HUDEP-2 (cell line): ENCODE measurements at regions not wholly inside any gene's neighbourhood (a gene's known extent, or its start where the extent isn't known, plus 50 kb on each side); places are given as distances from the start of the nearest gene placed in this dataset.

Source experiments
- DNase-seq, 76 experiments: peaks; one replicate each; lab custom pipeline; 2025; ENCODE audit not compliant: unreplicated experiment in 76 of 76; lab: John Stamatoyannopoulos, UW

DNA sequence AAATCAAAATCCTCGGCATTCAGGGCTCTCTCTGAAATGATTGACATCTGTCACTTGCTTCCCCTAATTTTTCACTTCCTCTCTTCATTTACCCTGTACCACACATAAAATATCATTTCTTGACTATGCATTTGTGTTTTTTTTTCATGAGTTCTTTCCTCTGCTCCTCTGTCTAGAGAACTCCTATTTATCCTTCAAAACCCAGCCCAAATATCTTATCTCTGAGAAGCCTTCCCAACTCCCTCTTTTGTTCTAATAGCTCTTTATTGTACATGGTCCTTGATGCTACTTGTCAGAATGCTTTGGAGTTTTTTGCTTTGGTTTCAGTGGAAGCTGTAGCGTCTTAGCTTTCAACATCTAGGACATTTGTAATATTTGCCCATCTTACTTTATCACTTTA, 190.2 kb upstream of the CTBP2 start:
- no peak for DNase-seq

DNA sequence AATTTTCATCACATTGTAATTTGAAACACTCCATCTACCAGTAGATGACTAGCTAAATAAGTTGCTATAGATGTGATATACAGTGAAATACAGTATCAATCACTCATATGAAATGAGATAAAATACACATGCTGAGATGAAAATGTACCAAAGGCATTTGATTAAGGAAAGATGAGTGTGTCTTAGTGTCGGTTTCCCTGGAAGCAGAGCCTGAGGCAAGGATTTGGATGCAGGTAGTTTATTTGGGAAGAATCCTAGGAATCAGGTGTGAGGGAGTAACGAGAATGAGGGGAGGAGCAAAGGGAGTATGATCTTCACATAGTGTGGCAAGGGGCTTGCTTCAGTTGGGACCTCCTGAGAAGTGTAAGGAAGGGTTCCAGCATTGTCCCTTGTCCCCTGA, 188.2 kb upstream of the CTBP2 start:
- DNase-seq: no peak

DNA sequence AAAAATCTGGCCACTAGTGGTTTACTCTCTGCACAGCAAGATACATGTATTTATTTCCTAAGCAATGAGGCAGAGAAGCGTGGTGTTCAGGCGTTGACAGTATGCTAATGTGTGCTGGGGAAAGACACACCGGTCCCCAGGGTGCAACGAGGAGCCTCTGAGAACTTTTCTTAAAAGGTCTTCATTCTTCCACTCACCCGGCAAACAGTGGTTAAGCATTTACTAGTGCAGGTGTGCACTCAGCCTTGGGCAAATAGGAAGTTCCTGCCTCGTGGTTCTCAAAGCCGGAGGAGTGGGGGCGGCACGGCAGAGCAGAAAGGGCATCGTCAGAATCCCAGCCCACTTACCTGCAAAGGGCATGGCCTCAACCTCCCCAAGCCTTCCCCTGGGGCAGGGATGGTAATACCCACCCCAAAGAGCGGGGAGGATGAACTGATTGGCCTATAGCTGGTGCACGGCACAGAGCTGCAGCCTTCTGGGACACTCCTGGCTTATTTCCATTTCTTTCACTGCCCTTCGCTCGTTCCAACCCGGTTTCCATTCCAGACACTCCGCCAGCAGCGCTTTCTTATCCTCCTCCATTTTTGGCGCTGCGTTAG, 184.3 kb upstream of the CTBP2 start:
- DNase-seq: no peak

- DNase-seq: no peak
These were observed 183.6 kb upstream of the CTBP2 start for GRCh38 chr10:125343983-125344382.

GRCh38 chr10:125343118-125343925, 183.0 kb upstream of the CTBP2 start:
- DNase-seq: peak in 12 of 76 experiments; percentile 1 to 23 (median 5)

GRCh38 chr10:125341611-125342010, 181.2 kb upstream of the CTBP2 start:
- DNase-seq: no peak

GRCh38 chr10:125340903-125341302, 180.5 kb upstream of the CTBP2 start:
- DNase-seq: no peak

DNA sequence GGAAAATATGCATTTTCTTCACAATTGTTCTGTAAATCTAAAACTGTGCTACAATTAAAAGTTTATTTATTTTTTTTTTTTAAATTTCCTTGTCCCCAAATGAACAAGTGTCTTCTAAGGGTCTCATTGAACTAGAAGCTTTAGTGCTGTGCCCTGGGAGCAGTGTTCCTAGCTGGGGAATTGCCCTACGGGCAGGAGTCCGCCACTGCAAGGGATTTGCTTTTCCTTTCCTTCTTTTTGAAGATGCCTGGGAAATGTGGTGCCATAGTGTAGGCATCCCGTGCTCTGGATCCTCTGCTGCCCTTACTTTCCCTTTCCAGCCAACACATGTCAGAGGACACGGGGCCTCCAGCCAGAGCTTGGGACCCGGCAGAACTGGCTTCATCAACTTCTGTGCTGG, 177.1 kb upstream of the CTBP2 start:
- DNase-seq: no peak

DNA sequence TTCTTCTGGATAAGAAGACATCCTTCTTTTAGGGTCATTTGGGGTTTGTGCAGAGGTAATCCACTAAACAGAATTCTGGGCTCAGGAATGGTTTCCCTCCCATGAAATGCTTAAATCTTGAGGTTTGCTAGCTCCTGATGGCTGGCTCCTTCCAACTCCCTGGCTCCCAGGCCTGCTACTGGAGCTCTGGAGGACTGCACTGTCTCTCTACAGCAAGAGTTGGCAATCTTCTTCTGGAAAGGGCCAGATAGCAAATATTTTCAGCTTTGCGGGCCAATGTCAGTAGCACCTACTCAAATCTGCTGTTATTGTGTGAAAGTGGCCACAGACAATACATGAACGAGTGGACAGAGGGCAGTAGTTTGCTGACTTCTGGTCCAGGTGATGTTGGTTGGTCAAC, 174.2 kb upstream of the CTBP2 start:
- DNase-seq: no peak

- DNase-seq: no peak
These were observed 173.4 kb upstream of the CTBP2 start for GRCh38 chr10:125333769-125334168.

DNA sequence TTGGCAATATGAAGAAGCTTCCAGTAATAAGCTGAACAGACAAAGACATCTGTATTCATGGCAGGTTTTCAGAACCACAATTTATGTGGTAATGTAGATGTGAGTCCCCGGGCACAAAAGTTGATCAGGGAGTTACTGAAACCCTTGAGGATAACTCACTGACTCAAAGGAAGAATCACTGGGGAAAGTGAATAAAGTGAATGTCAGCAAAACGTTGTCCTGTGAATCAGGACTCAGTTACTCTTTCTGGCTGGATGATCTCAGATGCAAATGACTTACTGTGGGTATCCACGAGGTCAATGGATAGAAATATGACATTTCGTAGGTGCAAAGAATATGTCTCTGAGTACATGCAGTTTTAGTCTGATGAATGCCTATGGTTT, 172.8 kb upstream of the CTBP2 start:
- no peak for DNase-seq

GRCh38 chr10:125332548-125333208, 172.3 kb upstream of the CTBP2 start:
- DNase-seq: no peak

DNA sequence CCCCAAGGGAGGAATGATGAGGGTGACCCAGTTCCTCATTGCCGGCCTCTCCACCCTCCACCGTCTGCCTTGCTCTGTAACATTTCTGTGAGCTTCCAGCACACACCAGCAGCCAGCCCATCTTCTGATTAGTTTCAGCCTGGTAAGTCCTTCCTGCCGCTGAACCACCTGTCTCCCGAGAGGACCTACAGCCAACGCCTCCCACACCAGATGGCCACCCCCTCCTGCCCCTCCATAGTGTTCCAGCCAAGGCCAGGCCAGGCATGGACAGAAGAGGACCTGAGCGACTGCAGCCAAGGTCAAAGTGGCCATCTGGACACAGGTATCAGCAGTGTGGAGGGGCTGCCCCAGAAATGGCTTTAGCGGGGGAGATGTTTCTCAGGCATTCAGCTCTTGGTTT, 170.7 kb upstream of the CTBP2 start:
- DNase-seq: no peak

DNA sequence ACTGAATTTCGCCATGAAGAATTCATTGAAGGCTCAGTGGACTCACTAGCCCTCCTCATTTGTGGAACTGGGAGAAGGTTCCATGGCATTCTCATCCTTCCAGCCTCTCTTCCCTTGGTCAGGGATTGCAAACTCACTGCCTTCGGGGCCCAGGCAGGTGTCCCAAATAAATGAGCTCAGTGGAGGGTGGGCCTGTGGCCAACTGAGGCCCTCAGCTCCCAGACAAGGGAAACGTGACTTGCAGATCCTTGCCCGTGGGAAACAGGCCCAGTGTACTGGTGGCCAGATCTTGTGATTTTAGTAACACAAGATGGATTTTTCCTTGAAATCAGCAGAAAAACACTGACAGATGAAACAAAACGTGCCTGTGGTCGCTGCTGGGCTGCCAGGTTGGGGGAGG, 168.7 kb upstream of the CTBP2 start:
- no peak for DNase-seq

DNA sequence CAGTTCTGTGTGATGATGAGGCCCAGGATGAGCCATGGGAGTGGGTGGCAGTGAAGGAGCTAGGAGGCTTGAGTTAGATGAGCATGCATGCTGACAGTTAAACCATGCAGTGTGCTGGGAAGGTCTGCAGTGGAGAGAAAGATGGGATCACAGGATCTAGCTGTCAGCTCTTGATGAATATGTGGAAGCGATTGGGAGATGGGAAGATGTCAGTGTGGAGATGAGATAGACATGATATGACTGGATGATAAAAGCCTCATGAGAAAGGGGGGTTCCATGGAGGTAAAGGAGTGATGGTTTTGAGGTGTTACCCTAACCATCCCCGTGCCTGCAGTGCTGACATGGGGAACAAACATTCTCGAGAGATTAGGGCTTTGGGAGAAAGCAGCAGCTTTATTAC, 165.0 kb upstream of the CTBP2 start:
- no peak for DNase-seq

GRCh38 chr10:125316436-125316835, 156.1 kb upstream of the CTBP2 start:
- no peak for DNase-seq

DNA sequence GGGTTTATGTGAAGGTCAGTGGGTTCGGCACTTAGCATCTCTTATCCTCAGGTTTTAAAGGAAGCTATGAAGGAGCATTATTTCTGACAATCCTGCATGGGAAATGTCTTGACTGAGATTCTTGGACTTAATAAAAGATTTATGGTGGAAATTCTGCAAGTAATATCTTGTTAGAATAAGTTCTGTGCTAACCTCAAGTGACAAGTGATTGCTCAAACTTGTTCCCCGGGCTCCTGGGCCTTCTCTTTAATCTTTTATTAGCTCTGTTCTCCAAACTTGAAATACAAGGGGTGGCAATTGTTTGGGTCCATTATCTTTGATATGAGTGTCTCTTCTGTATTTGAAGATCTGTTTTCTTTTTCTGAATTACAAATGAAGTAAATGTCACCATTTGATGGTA, 140.6 kb upstream of the CTBP2 start:
- no peak for DNase-seq

GRCh38 chr10:125299461-125299860, 139.1 kb upstream of the CTBP2 start:
- DNase-seq: no peak

DNA sequence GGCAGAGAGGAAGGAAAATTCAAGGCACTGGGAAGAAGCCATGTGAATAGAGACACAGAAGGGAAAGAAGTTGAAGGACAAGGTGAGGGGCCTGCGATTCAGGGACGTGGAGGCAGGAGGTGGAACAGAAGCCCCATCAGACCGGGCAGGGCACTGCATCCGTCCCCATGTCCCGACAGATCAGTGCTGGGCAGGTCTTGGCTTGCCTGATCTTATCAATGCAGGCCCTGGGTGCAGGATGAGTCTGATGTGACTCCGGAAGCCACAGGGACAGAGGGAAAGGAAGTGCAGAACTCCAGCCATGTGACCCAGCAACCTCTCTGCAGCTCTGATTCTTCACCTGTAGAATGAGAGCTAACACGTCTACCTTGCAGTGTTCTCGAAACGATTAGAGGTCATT, 136.2 kb upstream of the CTBP2 start:
- no peak for DNase-seq

- DNase-seq: no peak
These were observed 133.7 kb upstream of the CTBP2 start for GRCh38 chr10:125294109-125294508.

GRCh38 chr10:125291836-125292235, 131.5 kb upstream of the CTBP2 start:
- no peak for DNase-seq

DNA sequence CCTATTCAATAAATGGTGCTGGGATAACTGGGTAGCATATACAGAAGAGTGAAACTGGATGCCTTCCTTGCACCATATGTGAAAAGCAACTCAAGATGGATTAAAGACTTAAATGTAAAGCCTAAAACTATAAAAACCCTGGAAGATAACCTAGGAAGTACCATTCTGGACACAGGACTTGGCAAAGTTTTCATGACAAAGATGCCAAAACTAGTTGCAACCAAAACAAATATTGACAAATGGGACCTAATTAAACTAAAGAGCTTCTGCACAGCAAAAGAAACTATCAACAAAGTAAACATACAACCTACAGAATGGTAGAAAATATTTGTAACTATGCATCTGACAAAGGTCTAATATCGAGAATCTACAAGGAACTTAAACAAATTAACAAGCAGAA, 129.1 kb upstream of the CTBP2 start:
- no peak for DNase-seq
